H9 (cell line): ENCODE measurements at regions not wholly inside any gene's neighbourhood (a gene's known extent, or its start where the extent isn't known, plus 50 kb on each side); places are given as distances from the start of the nearest gene placed in this dataset.

ENCODE experiments used
- DNase-seq: peaks from one replicate; pipeline ENCODE4 v3.0.0-alpha.2; 2017
- H2AFZ ChIP-seq: one replicate; pipeline ENCODE4 v1.6.1; 2013; ENCODE audit warnings: mild to moderate bottlenecking, low read length, control low read depth, moderate library complexity
- H2AK5ac ChIP-seq: 2 replicates; pipeline ENCODE4 v1.6.1; 2013; ENCODE audit warnings: low read length, control low read depth, mixed read lengths; ENCODE audit not compliant: insufficient read length
- H2BK120ac ChIP-seq: one replicate; pipeline ENCODE4 v1.6.1; 2013; ENCODE audit warnings: low read depth, mild to moderate bottlenecking, low read length, control low read depth, inconsistent platforms; ENCODE audit not compliant: poor library complexity, severe bottlenecking
- H2BK12ac ChIP-seq: 2 replicates; pipeline ENCODE4 v1.6.1; 2013; ENCODE audit warnings: low read length, control low read depth, mixed read lengths, low read depth; ENCODE audit not compliant: insufficient read length
- H2BK15ac ChIP-seq: 2 replicates; pipeline ENCODE4 v1.6.1; 2013; ENCODE audit warnings: low read depth, low read length, control low read depth
- H2BK20ac ChIP-seq: one replicate; pipeline ENCODE4 v1.6.1; 2013; ENCODE audit warnings: low read depth, mild to moderate bottlenecking, low read length, control low read depth, inconsistent platforms; ENCODE audit not compliant: poor library complexity, severe bottlenecking
- H2BK5ac ChIP-seq: 2 replicates; pipeline ENCODE4 v1.6.1; 2013; ENCODE audit warnings: low read length, control low read depth, mixed read lengths; ENCODE audit not compliant: insufficient read length
- H3K14ac ChIP-seq: 2 replicates; pipeline ENCODE4 v1.6.1; 2013; ENCODE audit warnings: low read length, control low read depth; ENCODE audit not compliant: insufficient read depth
- H3K18ac ChIP-seq: 2 replicates; pipeline ENCODE4 v1.6.1; 2013; ENCODE audit warnings: low read depth, mild to moderate bottlenecking, mixed read lengths, low read length, control low read depth; ENCODE audit not compliant: insufficient read length
- H3K23ac ChIP-seq: 2 replicates; pipeline ENCODE4 v1.6.1; 2013; ENCODE audit warnings: low read length, control low read depth, mixed read lengths, low read depth; ENCODE audit not compliant: insufficient read length
- H3K23me2 ChIP-seq: 2 replicates; pipeline ENCODE4 v1.6.1; 2013; ENCODE audit warnings: low read depth, mild to moderate bottlenecking, mixed read lengths, low read length, control low read depth; ENCODE audit not compliant: insufficient read length, poor library complexity, severe bottlenecking
- H3K27ac ChIP-seq: 2 replicates; pipeline ENCODE4 v1.5.1; 2013; ENCODE audit warnings: low read length, control low read depth, mixed read lengths, low read depth; ENCODE audit not compliant: insufficient read length
- H3K27me3 ChIP-seq: 2 replicates; pipeline ENCODE4 v1.6.1; 2013; ENCODE audit warnings: low read length, control low read depth, inconsistent platforms; ENCODE audit not compliant: insufficient read depth
- H3K4ac ChIP-seq: 2 replicates; pipeline ENCODE4 v1.6.1; 2013; ENCODE audit warnings: low read depth, mild to moderate bottlenecking, control low read depth, inconsistent platforms, low read length, moderate library complexity
- H3K4me1 ChIP-seq: 2 replicates; pipeline ENCODE4 v1.6.1; 2013; ENCODE audit warnings: low read length, control low read depth, inconsistent platforms; ENCODE audit not compliant: insufficient read depth
- H3K4me2 ChIP-seq: 2 replicates; pipeline ENCODE4 v1.6.1; 2013; ENCODE audit warnings: low read length, control low read depth, mixed read lengths; ENCODE audit not compliant: insufficient read length, insufficient read depth
- H3K56ac ChIP-seq: 2 replicates; pipeline ENCODE4 v1.6.1; 2013; ENCODE audit warnings: low read depth, mild to moderate bottlenecking, mixed read lengths, low read length, control low read depth; ENCODE audit not compliant: insufficient read length
- H3K79me1 ChIP-seq: 2 replicates; pipeline ENCODE4 v1.6.1; 2013; ENCODE audit warnings: low read depth, mild to moderate bottlenecking, moderate library complexity, low read length, control low read depth, inconsistent platforms; ENCODE audit not compliant: insufficient read depth, poor library complexity, severe bottlenecking
- H3K79me2 ChIP-seq: 2 replicates; pipeline ENCODE4 v1.6.1; 2013; ENCODE audit warnings: low read length, control low read depth, inconsistent platforms; ENCODE audit not compliant: insufficient read depth
- H3K9ac ChIP-seq: 2 replicates; pipeline ENCODE4 v1.6.1; 2013; ENCODE audit warnings: low read length, control low read depth, mixed read lengths; ENCODE audit not compliant: insufficient read length; ENCODE audit errors: extremely low read depth
- H3K9me3 ChIP-seq: one replicate; pipeline ENCODE4 v1.6.1; 2013; ENCODE audit warnings: low read depth, low read length, inconsistent platforms; ENCODE audit not compliant: control insufficient read depth
- H3T11ph ChIP-seq: one replicate; pipeline ENCODE4 v1.6.1; 2013; ENCODE audit warnings: mild to moderate bottlenecking, low read length, control low read depth, inconsistent platforms
- H4K20me1 ChIP-seq: one replicate; pipeline ENCODE4 v1.6.1; 2013; ENCODE audit not compliant: control insufficient read depth, insufficient read length, insufficient read depth
- H4K5ac ChIP-seq: 2 replicates; pipeline ENCODE4 v1.6.1; 2013; ENCODE audit warnings: low read depth, mild to moderate bottlenecking, mixed read lengths, low read length, control low read depth; ENCODE audit not compliant: insufficient read length
- H4K8ac ChIP-seq: replicated peaks from 2 replicates; pipeline ENCODE4 v1.6.1; 2013; ENCODE audit warnings: low read length, control low read depth, mixed read lengths, low read depth; ENCODE audit not compliant: insufficient read length
- H4K91ac ChIP-seq: 2 replicates; pipeline ENCODE4 v1.6.1; 2013; ENCODE audit warnings: low read depth, mild to moderate bottlenecking, moderate library complexity, mixed read lengths, low read length, control low read depth; ENCODE audit not compliant: insufficient read length
- H3K27ac Mint-ChIP-seq, 3 experiments: 2 replicates in 2 of 3; 3 replicates in 1 of 3; pipeline ENCODE4 v1.8.0; 2020 to 2021; ENCODE audit warnings: mixed read lengths in 3 of 3, mild to moderate bottlenecking in 1 of 3, moderate library complexity in 1 of 3
- H3K27me3 Mint-ChIP-seq: 2 replicates; pipeline ENCODE4 v1.8.0; 2021; ENCODE audit warnings: low read depth, mild to moderate bottlenecking, moderate library complexity, mixed read lengths
- H3K36me3 Mint-ChIP-seq, 3 experiments: 2 replicates in 2 of 3; 3 replicates in 1 of 3; pipeline ENCODE4 v1.8.0; 2020 to 2021; ENCODE audit warnings: low read depth in 3 of 3, mixed read lengths in 3 of 3; ENCODE audit not compliant: insufficient read depth in 1 of 3
- H3K4me1 Mint-ChIP-seq, 2 experiments: 2 replicates each; pipeline ENCODE4 v1.8.0; 2020; ENCODE audit warnings: mixed read lengths in 2 of 2
- H3K4me3 Mint-ChIP-seq, 2 experiments: 2 replicates in 1 of 2; 3 replicates in 1 of 2; pipeline ENCODE4 v1.8.0; 2020 to 2021; ENCODE audit warnings: mild to moderate bottlenecking in 2 of 2, mixed read lengths in 2 of 2, moderate library complexity in 1 of 2
- H3K9me3 Mint-ChIP-seq, 2 experiments: 2 replicates in 1 of 2; 3 replicates in 1 of 2; pipeline ENCODE4 v1.8.0; 2020; ENCODE audit warnings: mild to moderate bottlenecking in 2 of 2, mixed read lengths in 2 of 2, moderate library complexity in 1 of 2
- WGBS: extraction: QIAGEN DNeasy Blood & Tissue Kit; methylation state at CpG from one replicate; pipeline ENCODE4 v1.1.7; 2013; ENCODE audit warnings: missing lambda C conversion rate, low lambda C conversion rate, mixed read lengths; ENCODE audit not compliant: insufficient read length; ENCODE audit errors: extremely low coverage; 5-methylcytosine and 5-hydroxymethylcytosine counted together
- TF ChIP-seq, protein P1 (sequence below): fragments of 200-600 bp; sonication (generic); conservative IDR thresholded peaks from 3 replicates; pipeline ENCODE4 v1.8.0; 2021; ENCODE audit warnings: antibody characterized with exemption, mild to moderate bottlenecking

DNA sequence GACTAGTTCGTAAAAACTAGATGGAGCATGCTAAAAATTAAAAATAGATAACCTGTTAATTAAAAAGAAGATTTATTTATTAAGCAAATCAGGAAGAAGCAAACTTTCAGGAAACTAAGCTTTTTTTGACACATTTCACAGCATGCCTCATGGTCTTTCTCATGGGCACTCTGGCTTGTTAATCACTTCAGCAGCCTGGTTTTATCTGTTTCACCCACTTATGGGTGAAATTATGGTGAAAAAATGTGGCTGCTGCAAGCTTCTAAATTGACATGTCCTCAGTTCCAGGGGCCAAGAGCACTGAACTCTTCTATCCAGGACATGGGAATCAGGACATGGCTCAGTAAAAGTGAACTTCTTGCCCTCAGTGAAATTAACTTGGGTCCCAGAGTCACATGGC lies 468.6 kb upstream of the SYT1 start:
- H3K27me3 Mint-ChIP-seq, result no peaks in the 10 kb centered on the region
- Histone ChIP-seq H2BK5ac (no peak overlapping the region), H3K9ac (no peak overlapping the region), H4K8ac (no peak overlapping the region), H2BK20ac (no peak overlapping the region), H4K5ac (no peak overlapping the region), H3K23me2 (no peaks in the 10 kb centered on the region), H3K4me1 (no peaks in the 10 kb centered on the region), H2BK12ac (no peak overlapping the region), H3K79me2 (no peaks in the 10 kb centered on the region), H2BK15ac (no peak overlapping the region), H3K18ac (no peak overlapping the region), H3K27me3 (no peaks in the 10 kb centered on the region), H2BK120ac (no peak overlapping the region), H3T11ph (no peak overlapping the region), H3K9me3 (no peaks in the 10 kb centered on the region), H4K91ac (no peak overlapping the region), H3K4me2 (no peak overlapping the region), H3K23ac (no peak overlapping the region), H3K79me1 (no peaks in the 10 kb centered on the region), H2AK5ac (no peak overlapping the region), H4K20me1 (no peaks in the 10 kb centered on the region), H3K14ac (no peak overlapping the region), H2AFZ (no peak overlapping the region), H3K56ac (no peak overlapping the region), H3K4ac (no peak overlapping the region), H3K27ac (no peak overlapping the region)
- no peaks in the 10 kb centered on the region for H3K36me3 Mint-ChIP-seq
- H3K9me3 Mint-ChIP-seq, result no peaks in the 10 kb centered on the region
- H3K4me1 Mint-ChIP-seq, result peaks cover 5 to 6% of the 10 kb centered on the region in 2 experiments; a peak in 3 of 4 replicates
- no peak overlapping the region for H3K4me3 Mint-ChIP-seq
- TF ChIP-seq, protein P1, sequence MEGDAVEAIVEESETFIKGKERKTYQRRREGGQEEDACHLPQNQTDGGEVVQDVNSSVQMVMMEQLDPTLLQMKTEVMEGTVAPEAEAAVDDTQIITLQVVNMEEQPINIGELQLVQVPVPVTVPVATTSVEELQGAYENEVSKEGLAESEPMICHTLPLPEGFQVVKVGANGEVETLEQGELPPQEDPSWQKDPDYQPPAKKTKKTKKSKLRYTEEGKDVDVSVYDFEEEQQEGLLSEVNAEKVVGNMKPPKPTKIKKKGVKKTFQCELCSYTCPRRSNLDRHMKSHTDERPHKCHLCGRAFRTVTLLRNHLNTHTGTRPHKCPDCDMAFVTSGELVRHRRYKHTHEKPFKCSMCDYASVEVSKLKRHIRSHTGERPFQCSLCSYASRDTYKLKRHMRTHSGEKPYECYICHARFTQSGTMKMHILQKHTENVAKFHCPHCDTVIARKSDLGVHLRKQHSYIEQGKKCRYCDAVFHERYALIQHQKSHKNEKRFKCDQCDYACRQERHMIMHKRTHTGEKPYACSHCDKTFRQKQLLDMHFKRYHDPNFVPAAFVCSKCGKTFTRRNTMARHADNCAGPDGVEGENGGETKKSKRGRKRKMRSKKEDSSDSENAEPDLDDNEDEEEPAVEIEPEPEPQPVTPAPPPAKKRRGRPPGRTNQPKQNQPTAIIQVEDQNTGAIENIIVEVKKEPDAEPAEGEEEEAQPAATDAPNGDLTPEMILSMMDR, result no peak
- DNase-seq, result no peak
- H3K27ac Mint-ChIP-seq, result no peak overlapping the region
- WGBS, result no CpG with 5 or more reads among the region's 1 CpG
